HFF-Myc (cell line): ENCODE measurements at regions not wholly inside any gene's neighbourhood (a gene's known extent, or its start where the extent isn't known, plus 50 kb on each side); places are given as distances from the start of the nearest gene placed in this dataset.

Experiments
- DNase-seq: peaks from one replicate; pipeline ENCODE4 v3.0.0-alpha.2; 2011; ENCODE audit warnings: low read depth; ENCODE audit errors: extremely low read depth
- H3K4me3 ChIP-seq: replicated peaks from 2 replicates; pipeline ENCODE4 v1.5.1; 2011; ENCODE audit warnings: low read depth, mild to moderate bottlenecking, control low read depth, low read length
- TF ChIP-seq, protein P1 (sequence below): IDR thresholded peaks from 2 replicates; pipeline ENCODE4 v1.5.1; 2012; ENCODE audit warnings: mild to moderate bottlenecking, low read depth, low read length, control low read depth; ENCODE audit errors: missing control alignments

DNA sequence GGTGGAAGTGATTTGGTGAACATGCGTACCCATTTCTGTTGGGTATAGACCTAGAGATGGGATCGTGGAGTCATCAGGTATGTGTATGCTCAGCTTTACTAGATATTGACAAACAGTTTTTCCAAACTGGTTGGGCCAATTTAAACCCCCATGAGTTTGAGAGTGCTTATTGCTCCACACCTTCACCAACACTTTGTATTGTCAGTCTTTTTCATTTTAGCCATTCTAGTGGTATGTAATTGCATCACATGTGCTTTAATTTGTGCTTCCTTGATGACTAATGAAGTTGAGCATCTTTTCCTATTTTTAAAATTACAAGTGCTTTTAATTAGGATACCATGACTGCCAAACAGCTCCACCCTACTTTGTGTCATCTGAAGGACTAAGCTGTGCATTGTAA is 158.9 kb upstream of the AKIRIN2 start:
- H3K4me3 ChIP-seq: no peak overlapping the region
- no peak for DNase-seq
- TF ChIP-seq, protein P1, sequence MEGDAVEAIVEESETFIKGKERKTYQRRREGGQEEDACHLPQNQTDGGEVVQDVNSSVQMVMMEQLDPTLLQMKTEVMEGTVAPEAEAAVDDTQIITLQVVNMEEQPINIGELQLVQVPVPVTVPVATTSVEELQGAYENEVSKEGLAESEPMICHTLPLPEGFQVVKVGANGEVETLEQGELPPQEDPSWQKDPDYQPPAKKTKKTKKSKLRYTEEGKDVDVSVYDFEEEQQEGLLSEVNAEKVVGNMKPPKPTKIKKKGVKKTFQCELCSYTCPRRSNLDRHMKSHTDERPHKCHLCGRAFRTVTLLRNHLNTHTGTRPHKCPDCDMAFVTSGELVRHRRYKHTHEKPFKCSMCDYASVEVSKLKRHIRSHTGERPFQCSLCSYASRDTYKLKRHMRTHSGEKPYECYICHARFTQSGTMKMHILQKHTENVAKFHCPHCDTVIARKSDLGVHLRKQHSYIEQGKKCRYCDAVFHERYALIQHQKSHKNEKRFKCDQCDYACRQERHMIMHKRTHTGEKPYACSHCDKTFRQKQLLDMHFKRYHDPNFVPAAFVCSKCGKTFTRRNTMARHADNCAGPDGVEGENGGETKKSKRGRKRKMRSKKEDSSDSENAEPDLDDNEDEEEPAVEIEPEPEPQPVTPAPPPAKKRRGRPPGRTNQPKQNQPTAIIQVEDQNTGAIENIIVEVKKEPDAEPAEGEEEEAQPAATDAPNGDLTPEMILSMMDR: no peak

DNA sequence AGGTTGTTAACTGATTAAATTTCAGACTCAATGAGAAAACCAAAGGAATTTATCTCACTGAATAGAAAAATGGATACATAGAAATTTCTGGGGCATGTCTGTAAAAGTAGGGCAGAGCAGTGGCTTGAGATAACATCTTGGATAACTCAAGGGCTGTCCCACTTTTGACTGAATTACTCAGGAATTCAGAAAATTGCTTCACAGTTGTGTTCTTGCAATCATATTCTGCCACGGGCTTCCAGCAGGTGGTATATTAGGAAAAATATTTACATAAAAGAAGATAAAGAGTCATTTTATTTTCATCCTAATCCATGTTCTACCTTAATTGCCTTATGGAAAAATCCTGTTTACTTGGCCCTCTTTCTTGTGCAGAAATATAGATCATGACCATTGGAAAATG is 156.4 kb upstream of the AKIRIN2 start:
- TF ChIP-seq, protein P1: no peak
- no peak for DNase-seq
- no peak overlapping the region for H3K4me3 ChIP-seq

GRCh38 chr6:87851674-87852299 is 149.8 kb upstream of the AKIRIN2 start:
- no peak for DNase-seq
- H3K4me3 ChIP-seq: no peak overlapping the region
- TF ChIP-seq, protein P1: no peak

DNA sequence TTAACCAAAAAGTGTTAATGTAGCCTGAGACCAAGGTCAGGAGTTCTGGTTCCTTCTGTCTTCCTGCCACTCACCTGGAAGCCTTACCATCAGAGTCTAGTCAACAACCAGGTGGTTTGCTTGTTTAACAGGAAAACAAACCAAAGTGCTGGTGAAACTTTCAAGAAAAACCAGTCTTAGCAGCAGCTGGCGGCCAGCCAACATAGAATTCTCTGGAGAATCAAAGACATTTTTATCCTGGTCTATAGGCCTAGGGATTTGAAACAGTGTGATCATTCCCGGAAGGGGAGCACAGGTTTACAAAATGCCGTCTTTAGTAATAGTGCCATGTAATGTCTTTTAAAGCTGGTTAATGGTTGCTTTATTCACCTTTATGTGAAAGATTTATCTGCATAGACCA is 146.6 kb upstream of the AKIRIN2 start:
- DNase-seq: no peak
- TF ChIP-seq, protein P1: no peak
- H3K4me3 ChIP-seq: no peak overlapping the region

GRCh38 chr6:87847830-87848210 is 145.8 kb upstream of the AKIRIN2 start:
- DNase-seq: no peak
- no peak overlapping the region for H3K4me3 ChIP-seq
- TF ChIP-seq, protein P1: no peak

DNA sequence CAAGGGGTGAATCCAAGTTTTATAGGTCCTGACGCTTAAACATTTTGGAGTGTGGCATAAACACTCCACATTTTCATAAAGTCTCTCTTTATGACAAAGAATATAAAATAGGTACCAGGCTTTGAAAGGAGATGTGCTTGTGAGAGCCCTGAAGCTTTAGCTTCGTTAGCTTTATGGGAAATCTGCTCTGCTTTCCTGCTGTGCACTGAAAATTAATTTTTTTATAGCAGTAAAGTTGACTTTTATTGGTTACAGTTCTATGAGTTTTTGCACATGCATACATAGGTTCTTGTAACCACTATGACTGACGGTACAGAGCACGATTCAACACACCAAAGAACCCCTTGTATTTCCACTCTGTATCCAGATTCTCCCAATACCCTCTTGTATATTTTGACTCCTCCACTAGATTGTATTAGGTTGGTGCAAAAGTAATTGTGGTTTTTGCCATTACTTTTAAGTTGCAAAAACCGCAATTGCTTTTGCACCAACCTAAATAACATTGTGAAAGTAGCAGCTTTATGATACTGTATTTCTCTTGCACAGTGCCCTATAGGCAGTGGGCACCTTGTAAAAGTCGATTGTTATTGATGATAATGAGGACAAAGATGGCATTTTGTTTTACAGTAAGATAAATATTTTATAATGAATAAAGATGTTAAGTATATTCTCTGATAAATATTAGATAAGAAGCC is 145.2 kb upstream of the AKIRIN2 start:
- no peak overlapping the region for H3K4me3 ChIP-seq
- TF ChIP-seq, protein P1: no peak
- DNase-seq: no peak
